Epithelial cell of proximal tubule (primary cell): ENCODE measurements at regions not wholly inside any gene's neighbourhood (a gene's known extent, or its start where the extent isn't known, plus 50 kb on each side); places are given as distances from the start of the nearest gene placed in this dataset.
A peak's percentile ranks its signal among the peaks of the same experiment; 100 is the strongest.

Experiments used
- DNase-seq: peaks from one replicate; pipeline ENCODE4 v3.0.0-alpha.2; 2011; ENCODE audit warnings: low read depth
- H3K4me3 ChIP-seq: 2 replicates; pipeline ENCODE4 v1.5.1; 2011; ENCODE audit warnings: low read depth, mild to moderate bottlenecking, low read length
- CTCF ChIP-seq: conservative IDR thresholded peaks from 2 replicates; pipeline ENCODE4 v1.5.1; 2012; ENCODE audit warnings: low read depth, mild to moderate bottlenecking, low read length

DNA sequence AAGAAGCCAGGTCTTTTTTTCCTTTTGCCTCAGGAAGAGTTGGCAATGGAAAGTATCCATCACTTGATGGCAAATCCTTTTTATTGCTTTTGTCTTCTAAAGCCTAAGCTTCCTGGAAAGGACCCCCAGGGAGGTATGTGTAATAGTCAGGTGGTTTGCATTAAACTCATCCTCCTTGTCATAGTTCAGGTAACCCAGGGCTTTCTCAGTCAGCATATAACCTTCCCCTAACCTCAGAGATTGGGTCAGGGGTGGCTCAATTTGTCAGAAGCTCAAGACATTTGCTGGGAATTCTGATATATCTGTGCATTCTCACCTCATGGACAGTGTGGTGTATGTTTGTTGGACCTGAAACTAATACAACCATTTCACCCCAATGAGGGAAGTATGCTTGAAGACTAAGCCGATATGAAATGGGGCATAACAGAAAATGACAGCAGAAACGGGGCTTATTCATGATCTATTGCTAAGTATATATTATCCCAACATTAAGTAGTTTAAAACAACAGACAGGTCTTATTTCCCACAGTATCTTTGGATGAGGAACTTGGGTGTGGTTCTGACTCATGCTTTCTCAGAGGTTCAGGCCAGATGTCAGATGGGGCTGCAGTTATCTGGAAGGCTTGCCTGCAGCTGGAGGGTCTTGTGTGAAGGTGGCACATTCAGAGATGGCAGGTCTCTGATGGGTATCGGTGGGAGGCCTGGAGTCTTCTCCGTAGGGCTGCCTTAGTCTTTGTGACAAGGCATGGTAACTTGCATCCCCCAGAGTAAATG is 135.8 kb upstream of the SPON1 start:
- DNase-seq = no peak
- no peak for TF ChIP-seq CTCF
- H3K4me3 ChIP-seq = no peak overlapping the region

- DNase-seq = no peak
- no peak for TF ChIP-seq CTCF
- no peak overlapping the region for H3K4me3 ChIP-seq
Observed at GRCh38 chr11:13831696-13832095, 130.8 kb upstream of the SPON1 start.

- no peak overlapping the region for H3K4me3 ChIP-seq
- peak; percentile 56 for TF ChIP-seq CTCF
Observed at GRCh38 chr11:13834463-13834862, 128.1 kb upstream of the SPON1 start.

DNA sequence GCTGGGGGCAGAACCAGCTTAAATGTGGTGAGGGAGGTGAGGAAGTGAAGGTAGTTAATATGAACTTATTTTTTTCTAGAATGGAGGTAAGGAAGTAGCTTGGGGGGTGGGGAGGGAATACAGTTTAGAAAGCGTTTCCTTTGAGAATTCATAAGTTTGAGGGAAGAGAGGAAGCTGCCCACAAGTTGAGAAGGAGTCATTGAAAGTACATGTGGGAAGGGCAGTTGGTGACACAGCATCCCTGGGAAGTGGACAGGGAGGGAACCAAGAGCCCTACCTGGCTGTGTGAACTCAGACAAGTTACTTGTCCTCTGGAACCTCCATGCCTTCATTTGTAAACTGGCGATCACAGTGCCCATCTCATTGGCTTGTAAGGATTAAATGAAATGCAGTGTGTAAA is 125.9 kb upstream of the SPON1 start:
- H3K4me3 ChIP-seq = no peak overlapping the region
- no peak for DNase-seq
- no peak for TF ChIP-seq CTCF

More at GRCh38 chr11:13834463-13834862, 128.1 kb upstream of the SPON1 start:
- no peak for DNase-seq

DNA sequence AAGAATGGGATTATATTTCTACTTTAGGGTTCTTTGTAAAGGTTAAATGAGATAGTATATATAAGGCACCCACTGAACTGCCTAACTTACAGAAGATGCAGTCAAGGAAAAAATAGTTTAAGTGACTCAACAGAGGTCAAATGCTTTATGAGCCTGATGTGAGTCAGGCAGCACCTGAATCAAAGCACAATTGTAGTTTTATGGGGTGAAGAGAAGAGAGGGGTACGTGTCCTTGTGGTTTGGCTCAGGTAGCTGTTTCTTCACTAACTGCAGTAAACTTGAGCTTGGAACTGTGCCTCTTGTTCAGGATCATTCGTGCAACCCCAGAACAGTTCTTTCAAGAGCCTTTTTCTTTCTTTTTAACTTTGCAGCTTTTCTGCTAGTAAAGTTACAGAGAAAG is 125.2 kb upstream of the SPON1 start:
- peak; percentile 76 for DNase-seq
- no peak for TF ChIP-seq CTCF

DNA sequence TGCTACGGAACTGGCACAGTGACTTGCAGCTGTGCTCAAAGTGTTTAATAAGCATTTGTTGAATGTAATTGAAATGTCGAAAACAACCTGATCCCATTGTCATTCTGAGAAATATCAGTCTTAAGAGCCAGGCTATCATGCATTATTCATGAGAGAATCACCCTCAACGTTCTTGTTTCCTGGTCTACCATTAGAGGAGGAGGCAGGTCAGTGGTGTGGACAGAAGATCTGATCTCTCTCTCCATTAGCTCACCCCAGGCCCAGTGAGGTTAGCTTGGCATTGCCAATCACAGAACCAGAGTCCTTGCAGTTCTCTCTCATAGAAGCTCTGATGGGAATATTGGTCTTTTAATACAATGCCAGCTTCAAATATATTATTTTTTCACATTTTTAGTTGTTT is 121.1 kb upstream of the SPON1 start:
- no peak for TF ChIP-seq CTCF
- no peak overlapping the region for H3K4me3 ChIP-seq
- DNase-seq = no peak

More for the DNA sequence above, 125.2 kb upstream of the SPON1 start:
- no peak overlapping the region for H3K4me3 ChIP-seq

DNA sequence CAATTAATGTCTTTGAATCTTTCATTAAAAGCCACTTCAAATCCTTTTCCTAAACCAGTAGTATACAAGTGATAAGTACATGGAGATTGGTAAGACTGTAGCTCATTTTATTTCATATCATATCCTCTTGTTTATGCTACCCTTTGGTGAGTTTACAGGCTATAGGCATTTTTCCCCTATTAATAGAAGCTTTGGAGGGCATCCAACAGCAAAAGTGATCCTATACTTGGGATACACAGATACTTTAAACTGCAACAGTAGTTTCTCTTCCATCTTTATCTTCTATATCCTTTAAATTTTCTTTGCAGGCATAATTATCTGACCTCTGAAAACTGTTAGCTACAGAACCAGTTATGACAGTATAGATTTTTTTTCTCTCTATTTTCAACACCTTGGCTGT is 114.5 kb upstream of the SPON1 start:
- no peak for DNase-seq
- H3K4me3 ChIP-seq = no peak overlapping the region
- TF ChIP-seq CTCF = no peak
